Heart left ventricle (tissue), 13 donors: ENCODE measurements at regions not wholly inside any gene's neighbourhood (a gene's known extent, or its start where the extent isn't known, plus 50 kb on each side); places are given as distances from the start of the nearest gene placed in this dataset.

Experiments
- POLR2A ChIP-seq, 2 donors: fragments of 450-650 bp; IDR thresholded peaks; one replicate each; pipeline ENCODE4 v1.6.1; 2017; ENCODE audit warnings: antibody characterized with exemption in 2 of 2, mild to moderate bottlenecking in 2 of 2, moderate library complexity in 2 of 2
- TF ChIP-seq, protein P1 (sequence below), 12 donors: fragments of 200-600 bp; sonication (generic) in 4 of 12; IDR thresholded peaks; one replicate each; pipeline versions ENCODE4 v1.5.0 to v1.8.0; 2018 to 2022; ENCODE audit warnings: antibody characterized with exemption in 12 of 12, mild to moderate bottlenecking in 5 of 12
- donor health status: ischemic (EF 13 %, LVEDD 7.1; RV severe dilation, severe dysfunction).
- donor health status: DM: no; HTN: yes; CAD: no.
- donor health status: DM: no; HTN: no; CAD: no.
- donor health status: ischemic (EF 25% LVEDD 6.9; RV normal size, moderate dysfunction).
- donor health status: ischemic (EF 25% LVEDD 5.7; RV mildly dilated, moderate dysfunction).
- donor health status: ischemic (EF 35%, LVEDD 5.7; RV mildly dilated, moderate dysfunction).
- donor health status: nonischemic (EF 11% LVEDD 7.7; RV severe dilation, severe dysfunction).
- donor health status: DM: yes; HTN: yes; CAD: no.
- donor health status: PGD.
- donor health status: ischemic (EF 29% LVEDD 5.4; RV normal size, mild dysfunction).
- donor health status: nonischemic (EF 23%, LVEDD 6.1; RV moderate dilation, normal function).

DNA sequence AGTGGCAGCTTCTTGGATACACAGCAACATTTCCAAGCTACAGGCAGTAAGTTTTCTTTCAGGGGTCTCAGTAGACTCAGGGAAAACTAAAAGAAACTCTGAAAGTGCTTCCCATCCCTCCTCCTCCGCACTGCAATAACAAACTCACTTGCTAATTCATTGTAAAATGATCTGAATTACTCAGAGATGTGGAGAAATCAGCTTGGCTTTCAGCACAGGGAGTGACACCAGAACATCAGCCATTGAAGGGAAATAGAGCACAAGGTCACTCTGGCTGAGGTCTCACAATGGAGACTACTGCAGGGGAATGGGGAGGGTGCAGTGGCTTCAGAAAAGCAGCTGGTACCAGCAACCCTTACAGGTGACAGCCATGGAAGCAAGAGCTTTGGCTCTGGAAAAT lies 137.3 kb upstream of the SERP2 start:
- TF ChIP-seq, protein P1, sequence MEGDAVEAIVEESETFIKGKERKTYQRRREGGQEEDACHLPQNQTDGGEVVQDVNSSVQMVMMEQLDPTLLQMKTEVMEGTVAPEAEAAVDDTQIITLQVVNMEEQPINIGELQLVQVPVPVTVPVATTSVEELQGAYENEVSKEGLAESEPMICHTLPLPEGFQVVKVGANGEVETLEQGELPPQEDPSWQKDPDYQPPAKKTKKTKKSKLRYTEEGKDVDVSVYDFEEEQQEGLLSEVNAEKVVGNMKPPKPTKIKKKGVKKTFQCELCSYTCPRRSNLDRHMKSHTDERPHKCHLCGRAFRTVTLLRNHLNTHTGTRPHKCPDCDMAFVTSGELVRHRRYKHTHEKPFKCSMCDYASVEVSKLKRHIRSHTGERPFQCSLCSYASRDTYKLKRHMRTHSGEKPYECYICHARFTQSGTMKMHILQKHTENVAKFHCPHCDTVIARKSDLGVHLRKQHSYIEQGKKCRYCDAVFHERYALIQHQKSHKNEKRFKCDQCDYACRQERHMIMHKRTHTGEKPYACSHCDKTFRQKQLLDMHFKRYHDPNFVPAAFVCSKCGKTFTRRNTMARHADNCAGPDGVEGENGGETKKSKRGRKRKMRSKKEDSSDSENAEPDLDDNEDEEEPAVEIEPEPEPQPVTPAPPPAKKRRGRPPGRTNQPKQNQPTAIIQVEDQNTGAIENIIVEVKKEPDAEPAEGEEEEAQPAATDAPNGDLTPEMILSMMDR (IDR thresholded peaks at IDR 0.05): no peak
- no peak for TF ChIP-seq POLR2A (IDR thresholded peaks at IDR 0.05)
